ENCODE measurements at regions not wholly inside any gene's neighbourhood (a gene's known extent, or its start where the extent isn't known, plus 50 kb on each side); places are given as distances from the start of the nearest gene placed in this dataset.

GRCh38 chr3:40718209-40718608, 193.4 kb downstream of the ZNF621 start:
- ATAC-seq (ENCODE audit: insufficient read depth, low FRiP score) (no peak), DNase-seq (no peak)
- Histone ChIP-seq H3K9ac (ENCODE audit: insufficient read depth in 1 of 2, low read length in 2 of 2) (no peak overlapping the region), H3K27me3 (ENCODE audit: control insufficient read depth in 3 of 3, insufficient read depth in 3 of 3, low read length in 2 of 3) (no peaks in the 10 kb centered on the region), H3K27ac (ENCODE audit: low read depth in 1 of 2, low read length in 1 of 2) (no peak overlapping the region), H3K4me3 (no peak overlapping the region), H3K9me3 (ENCODE audit: control insufficient read depth in 4 of 4, insufficient read depth in 3 of 4, low read length in 3 of 4) (no peaks in the 10 kb centered on the region), H3K4me1 (ENCODE audit: control insufficient read depth in 5 of 5, insufficient read depth in 5 of 5, low read length in 5 of 5) (peaks cover 0 to 7% (median 0%) of the 10 kb centered on the region in 5 donors), H3K36me3 (ENCODE audit: control insufficient read depth in 4 of 4, insufficient read depth in 4 of 4, low read length in 4 of 4) (no peaks in the 10 kb centered on the region)
- WGBS, 2 donors: 94 to 98% methylated on average over 1 of the region's 1 CpG
- TF ChIP-seq CTCF (IDR thresholded peaks at IDR 0.05; ENCODE audit: control extremely low read depth, extremely low read depth): no peak

GRCh38 chr3:40718681-40719080, 193.9 kb downstream of the ZNF621 start:
- TF ChIP-seq CTCF (IDR thresholded peaks at IDR 0.05; ENCODE audit: control extremely low read depth, extremely low read depth): no peak
- Histone ChIP-seq H3K9ac (ENCODE audit: insufficient read depth in 1 of 2, low read length in 2 of 2) (no peak overlapping the region), H3K36me3 (ENCODE audit: control insufficient read depth in 4 of 4, insufficient read depth in 4 of 4, low read length in 4 of 4) (no peaks in the 10 kb centered on the region), H3K4me1 (ENCODE audit: control insufficient read depth in 5 of 5, insufficient read depth in 5 of 5, low read length in 5 of 5) (peaks cover 0 to 2% (median 0%) of the 10 kb centered on the region in 5 donors), H3K4me3 (no peak overlapping the region), H3K27ac (ENCODE audit: low read depth in 1 of 2, low read length in 1 of 2) (no peak overlapping the region), H3K9me3 (ENCODE audit: control insufficient read depth in 4 of 4, insufficient read depth in 3 of 4, low read length in 3 of 4) (no peaks in the 10 kb centered on the region), H3K27me3 (ENCODE audit: control insufficient read depth in 3 of 3, insufficient read depth in 3 of 3, low read length in 2 of 3) (no peaks in the 10 kb centered on the region)
- DNase-seq: no peak
- ATAC-seq (ENCODE audit: insufficient read depth, low FRiP score): no peak
- WGBS, 2 donors: 63 to 78% methylated on average over 1 of the region's 1 CpG

- Histone ChIP-seq H3K27me3 (ENCODE audit: control insufficient read depth in 3 of 3, insufficient read depth in 3 of 3, low read length in 2 of 3) (no peaks in the 10 kb centered on the region), H3K36me3 (ENCODE audit: control insufficient read depth in 4 of 4, insufficient read depth in 4 of 4, low read length in 4 of 4) (no peaks in the 10 kb centered on the region), H3K27ac (ENCODE audit: low read depth in 1 of 2, low read length in 1 of 2) (no peak overlapping the region), H3K9ac (ENCODE audit: insufficient read depth in 1 of 2, low read length in 2 of 2) (no peak overlapping the region), H3K4me3 (no peak overlapping the region), H3K9me3 (ENCODE audit: control insufficient read depth in 4 of 4, insufficient read depth in 3 of 4, low read length in 3 of 4) (no peaks in the 10 kb centered on the region), H3K4me1 (ENCODE audit: control insufficient read depth in 5 of 5, insufficient read depth in 5 of 5, low read length in 5 of 5) (peaks cover 0 to 2% (median 0%) of the 10 kb centered on the region in 5 donors)
- no peak for ATAC-seq (ENCODE audit: insufficient read depth, low FRiP score)
- DNase-seq: peak; percentile 27 to 68 (median 28)
- 72 to 82% methylated on average over 11 of the region's 11 CpGs for WGBS, 2 donors
- TF ChIP-seq CTCF (IDR thresholded peaks at IDR 0.05; ENCODE audit: control extremely low read depth, extremely low read depth): no peak
Measured at GRCh38 chr3:40719660-40720287, 195.0 kb downstream of the ZNF621 start.

GRCh38 chr3:40720341-40720740, 195.6 kb downstream of the ZNF621 start:
- no peaks in the 10 kb centered on the region for H3K9me3 ChIP-seq (ENCODE audit: control insufficient read depth in 4 of 4, insufficient read depth in 3 of 4, low read length in 3 of 4)
- no peak overlapping the region for H3K27ac ChIP-seq (ENCODE audit: low read depth in 1 of 2, low read length in 1 of 2)
- ATAC-seq (ENCODE audit: insufficient read depth, low FRiP score): no peak
- no peaks in the 10 kb centered on the region for H3K36me3 ChIP-seq (ENCODE audit: control insufficient read depth in 4 of 4, insufficient read depth in 4 of 4, low read length in 4 of 4)
- no peak for TF ChIP-seq CTCF (IDR thresholded peaks at IDR 0.05; ENCODE audit: control extremely low read depth, extremely low read depth)
- H3K4me3 ChIP-seq: no peak overlapping the region
- DNase-seq: no peak
- H3K27me3 ChIP-seq (ENCODE audit: control insufficient read depth in 3 of 3, insufficient read depth in 3 of 3, low read length in 2 of 3): no peaks in the 10 kb centered on the region
- peaks cover 0 to 2% (median 0%) of the 10 kb centered on the region in 5 donors for H3K4me1 ChIP-seq (ENCODE audit: control insufficient read depth in 5 of 5, insufficient read depth in 5 of 5, low read length in 5 of 5)
- H3K9ac ChIP-seq (ENCODE audit: insufficient read depth in 1 of 2, low read length in 2 of 2): no peak overlapping the region
- WGBS, 2 donors: 84 to 86% methylated on average over 4 of the region's 4 CpGs

Data from lung (tissue), 11 donors.